T1000 (cell line): ENCODE measurements at regions not wholly inside any gene's neighbourhood (a gene's known extent, or its start where the extent isn't known, plus 50 kb on each side); places are given as distances from the start of the nearest gene placed in this dataset.

Experiments used
- DNase-seq: peaks from one replicate; lab custom pipeline; 2025; ENCODE audit warnings: mixed read lengths; lab: John Stamatoyannopoulos, UW

DNA sequence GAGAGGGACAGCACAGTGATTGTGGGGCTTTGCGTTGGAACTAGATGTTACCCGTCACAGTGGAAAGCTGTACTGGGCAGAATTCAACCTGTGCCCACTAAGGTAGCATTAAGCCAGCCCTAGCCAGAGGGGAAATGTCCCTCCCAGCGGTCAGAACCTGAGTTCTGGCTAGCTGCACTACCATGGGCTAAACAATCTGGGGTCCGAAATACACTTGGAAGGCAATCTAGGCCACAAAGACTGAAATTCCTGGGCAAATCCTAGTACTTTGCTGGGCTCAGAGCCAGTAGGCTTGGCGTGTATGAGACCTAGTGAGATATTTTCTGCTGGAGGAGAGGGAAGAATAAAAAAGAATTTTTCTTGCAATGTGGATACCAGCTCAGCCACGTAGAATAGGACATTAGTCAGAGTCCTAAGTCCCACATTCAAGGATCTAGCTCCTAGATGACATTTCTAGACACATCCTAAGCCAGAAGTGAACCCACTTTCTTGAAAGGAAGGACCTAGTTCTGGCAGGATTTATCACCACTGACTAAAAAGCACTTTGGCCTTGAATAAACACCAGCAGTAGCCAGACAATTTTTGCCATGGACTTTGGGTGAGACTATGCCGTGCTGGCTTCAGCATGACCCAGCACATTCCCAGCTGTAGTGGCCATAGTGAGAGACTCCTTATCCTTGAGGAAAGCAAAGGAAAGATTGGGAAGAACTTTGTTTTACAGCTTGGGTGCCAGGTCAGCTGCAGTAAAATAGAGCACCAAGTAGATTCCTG lies 618.0 kb downstream of the BRINP1 start:
- no peak for DNase-seq

DNA sequence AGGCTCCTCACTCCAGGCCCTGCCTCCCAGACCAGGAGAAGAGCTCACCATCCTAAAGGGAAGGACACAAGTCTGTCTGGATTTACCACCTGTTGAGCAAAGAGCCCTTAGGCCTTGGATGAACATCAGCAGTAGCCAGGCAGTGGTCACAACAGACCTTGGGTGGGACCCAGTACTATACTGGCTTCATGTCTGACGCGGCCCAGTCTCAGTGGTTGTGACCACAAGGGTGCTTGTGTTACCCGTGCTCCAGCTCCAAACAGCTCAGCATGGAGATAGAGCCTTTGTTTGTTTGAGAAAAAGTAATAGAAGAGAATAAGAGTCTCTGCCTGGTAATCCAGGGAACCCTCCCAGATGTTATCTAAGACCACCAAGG lies 617.4 kb downstream of the BRINP1 start:
- no peak for DNase-seq

DNA sequence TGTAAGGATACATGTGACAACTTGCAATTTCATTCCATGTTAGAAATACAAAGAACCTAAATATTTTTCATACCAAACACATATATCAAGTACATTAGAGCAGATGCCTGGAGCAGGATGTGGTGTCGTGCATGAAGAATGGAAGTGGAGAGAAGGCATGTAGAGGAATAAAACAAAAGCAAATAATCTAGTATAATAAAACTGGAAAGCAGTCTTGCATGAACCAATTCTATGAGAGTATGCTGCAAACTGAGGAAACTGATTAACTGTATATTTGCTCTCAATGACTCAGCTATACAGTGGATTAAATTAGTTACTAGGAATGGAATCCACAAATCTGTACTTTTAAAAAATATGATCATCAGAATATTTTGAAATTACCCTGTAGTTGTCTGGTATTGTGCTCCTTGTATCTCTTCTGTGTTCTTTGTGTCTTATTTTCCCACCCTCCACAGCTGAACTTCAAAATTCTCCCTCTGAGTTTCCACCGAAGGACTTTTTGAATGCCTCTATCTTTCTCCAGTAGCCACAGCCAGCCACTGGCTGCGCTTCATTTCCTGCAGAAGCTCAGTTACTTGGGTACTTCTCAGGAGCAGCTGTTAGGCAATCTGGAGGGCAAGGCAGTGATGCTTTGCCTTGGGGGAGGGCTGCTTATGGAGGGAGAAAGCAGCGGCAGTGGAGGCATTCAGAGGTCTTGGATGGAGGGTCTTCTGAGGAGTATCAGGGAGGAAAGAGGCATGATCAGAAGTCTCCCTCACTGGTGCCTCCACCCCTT lies 608.0 kb downstream of the BRINP1 start:
- DNase-seq = no peak

DNA sequence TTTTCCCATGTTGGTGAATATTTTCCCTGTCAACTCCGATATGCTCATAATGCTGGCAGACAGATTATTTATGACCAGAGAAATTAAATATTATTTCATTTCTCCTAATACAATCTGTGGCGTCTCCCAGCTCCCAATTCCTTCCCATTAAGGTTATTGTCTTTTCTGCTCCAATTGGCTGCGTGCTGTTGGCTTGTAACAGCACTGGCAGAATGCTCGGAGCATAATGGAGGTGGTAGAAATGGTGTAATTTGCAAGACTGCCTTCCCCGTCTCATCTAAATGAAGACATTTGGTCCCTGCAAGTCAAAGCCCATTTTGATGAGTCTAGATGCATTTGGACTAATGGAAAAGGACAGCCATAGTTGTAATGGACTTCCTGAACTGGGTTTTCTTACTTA lies 601.7 kb downstream of the BRINP1 start:
- DNase-seq = no peak

DNA sequence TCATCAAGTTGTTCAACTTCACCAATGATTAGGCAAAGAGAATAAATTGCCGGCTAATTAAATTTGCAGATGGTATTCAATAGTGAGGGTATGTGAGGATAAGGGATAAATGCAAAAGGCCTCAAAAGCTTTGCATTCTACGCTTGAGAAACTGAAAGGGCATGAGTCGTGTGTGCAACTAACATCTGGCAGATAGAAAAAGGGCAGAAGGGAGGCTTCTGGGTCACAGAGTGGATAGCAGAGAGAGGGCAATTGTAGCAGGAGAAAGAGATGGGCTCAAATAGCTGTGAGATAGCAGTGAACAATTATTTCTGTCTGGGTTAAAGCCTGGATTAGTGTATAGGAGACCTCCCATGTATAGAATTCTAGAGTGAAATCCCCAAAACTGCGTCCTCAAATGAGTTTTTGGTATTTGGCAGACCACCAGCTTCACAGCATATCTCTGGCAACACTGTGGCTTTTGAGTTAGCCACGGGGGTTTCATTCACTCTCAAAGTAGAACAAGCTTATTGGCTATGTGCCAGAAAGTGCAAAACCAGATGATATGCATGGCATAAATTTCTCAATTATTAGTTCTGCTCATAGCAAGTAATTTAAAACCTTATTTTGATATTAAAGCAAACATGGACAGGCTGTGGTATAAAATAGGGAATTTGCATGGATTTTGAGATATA lies 586.3 kb downstream of the BRINP1 start:
- DNase-seq = no peak

DNA sequence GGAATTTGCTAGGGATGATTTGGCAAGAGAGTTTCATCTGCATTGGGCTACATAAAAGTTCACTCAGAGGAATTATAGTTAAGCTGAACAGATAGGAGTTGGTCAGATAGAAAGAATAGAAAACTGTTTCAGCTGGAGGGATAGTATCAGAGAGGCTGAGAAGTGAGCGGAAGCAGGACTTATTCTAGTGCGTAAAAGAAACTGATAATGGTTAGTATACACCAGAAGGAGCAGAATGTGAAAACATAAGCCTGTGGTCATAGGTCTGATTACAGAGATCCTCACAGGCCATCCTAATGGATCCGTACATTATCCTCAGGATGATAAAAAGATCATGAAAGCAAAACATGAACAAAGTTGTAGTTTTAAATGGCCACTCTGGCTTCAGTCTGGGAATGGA lies 585.2 kb downstream of the BRINP1 start:
- no peak for DNase-seq

DNA sequence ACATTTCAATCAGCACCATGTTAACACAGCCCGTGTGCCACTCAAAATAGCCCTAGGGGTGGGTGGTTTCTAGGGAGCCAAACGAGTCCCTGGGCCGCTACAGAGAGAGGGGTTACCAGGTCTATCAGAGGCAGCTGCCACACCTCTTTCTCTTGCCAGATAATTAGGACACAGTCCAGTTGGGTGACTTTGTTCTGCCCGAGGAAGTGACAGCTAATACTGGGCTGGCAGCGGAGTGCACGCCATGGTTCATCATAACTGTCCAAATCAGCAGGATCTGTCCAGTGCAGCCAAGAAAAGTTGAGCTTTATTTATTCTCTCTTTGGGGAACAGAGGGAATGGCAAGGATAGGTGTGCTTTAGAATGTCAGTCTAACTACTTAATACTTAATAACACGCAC lies 583.8 kb downstream of the BRINP1 start:
- no peak for DNase-seq

DNA sequence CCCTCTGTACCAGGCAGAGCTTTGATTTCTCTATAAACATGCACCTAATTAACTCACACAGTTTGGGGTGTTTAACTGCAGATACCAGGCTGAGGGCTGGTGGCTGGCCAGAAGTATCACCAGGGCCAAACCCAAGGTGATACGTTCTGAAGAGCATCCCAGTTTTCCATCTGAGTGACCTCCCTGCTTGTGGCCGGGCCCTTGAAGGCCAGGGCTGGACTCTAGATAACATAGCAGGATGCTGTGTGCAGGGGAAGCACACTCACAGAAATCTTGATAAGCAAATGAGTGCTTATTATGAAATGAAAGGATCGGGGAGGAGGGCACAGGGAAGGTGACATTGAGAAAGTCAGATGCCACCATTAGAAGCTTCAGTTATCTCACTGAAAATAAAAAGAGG lies 582.4 kb downstream of the BRINP1 start:
- no peak for DNase-seq

DNA sequence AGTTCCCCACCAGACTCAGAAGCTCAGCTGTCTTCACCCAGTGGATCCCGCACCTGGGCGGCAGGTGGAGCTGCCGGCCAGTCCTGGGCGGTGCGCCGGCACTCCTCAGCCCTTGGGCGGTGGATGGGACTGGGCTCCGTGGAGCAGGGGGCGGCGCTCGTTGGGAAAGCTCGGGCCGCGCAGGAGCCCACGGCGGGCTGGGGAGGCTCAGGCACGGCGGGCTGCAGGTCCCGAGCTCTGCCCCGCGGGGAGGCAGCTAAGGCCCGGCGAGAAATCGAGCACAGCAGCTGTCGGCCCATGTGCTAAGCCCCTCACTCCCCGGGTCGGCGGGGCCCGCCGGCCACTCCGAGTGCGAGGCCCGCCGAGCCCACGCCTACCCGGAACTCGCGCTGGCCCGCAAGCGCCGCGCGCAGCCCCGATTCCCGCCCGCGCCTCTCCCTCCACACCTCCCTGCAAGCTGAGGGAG lies 560.0 kb downstream of the BRINP1 start:
- DNase-seq = no peak

DNA sequence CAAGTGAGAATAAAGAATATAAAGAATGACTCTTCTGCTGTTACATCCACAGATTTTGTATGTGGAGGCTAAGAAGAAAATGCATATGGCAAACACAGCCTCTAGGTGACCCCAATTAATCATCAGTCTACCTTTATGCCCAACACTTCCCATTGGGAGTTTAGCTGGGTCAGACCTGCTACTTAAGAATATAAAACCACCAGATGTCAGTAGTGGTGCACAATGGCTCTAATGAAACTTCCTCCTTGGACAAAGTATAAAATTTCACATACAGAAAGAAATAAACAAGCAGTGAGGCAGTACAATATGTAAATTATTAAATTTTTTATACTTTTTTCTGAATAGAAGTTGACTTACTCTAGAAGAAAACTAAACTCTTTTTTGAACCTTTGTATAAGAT lies 539.9 kb downstream of the BRINP1 start:
- DNase-seq = no peak

DNA sequence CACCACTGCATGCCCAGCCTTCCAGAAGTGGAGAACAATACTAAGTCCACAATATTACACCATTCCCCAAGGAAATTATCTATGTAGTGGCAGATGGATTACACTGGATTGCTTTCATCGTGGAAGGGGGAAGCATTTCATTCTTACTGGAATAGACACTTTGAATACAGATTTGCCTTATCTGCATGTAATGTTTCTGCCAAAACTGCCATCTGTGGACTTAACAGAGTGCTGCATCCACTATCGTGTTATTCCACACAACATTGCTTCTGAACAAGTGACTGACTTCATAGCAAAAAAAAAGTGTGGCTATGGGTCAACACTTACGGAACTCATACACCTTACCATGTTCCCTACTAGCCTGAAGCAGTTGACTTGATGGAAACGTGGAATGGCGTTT lies 536.9 kb downstream of the BRINP1 start:
- DNase-seq = no peak

DNA sequence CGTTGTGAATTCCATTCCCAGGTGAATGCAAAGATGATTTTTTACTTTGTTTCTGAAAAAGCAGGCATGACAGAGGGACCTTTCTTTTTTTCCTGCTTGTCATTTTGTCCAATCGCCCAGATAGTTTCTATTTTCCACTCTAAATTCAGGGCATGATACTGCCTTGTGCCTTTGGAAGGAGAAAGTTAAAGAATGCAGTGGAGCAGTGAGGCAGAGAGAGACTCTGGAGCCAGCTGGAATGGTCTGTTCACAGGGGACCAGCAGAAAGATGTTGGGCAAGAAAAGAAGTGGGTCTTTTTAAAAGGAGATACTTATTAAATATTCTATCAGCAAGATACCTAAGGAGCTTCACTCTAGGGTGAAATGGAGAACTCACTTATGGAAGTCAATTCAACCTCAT lies 532.3 kb downstream of the BRINP1 start:
- DNase-seq = no peak

DNA sequence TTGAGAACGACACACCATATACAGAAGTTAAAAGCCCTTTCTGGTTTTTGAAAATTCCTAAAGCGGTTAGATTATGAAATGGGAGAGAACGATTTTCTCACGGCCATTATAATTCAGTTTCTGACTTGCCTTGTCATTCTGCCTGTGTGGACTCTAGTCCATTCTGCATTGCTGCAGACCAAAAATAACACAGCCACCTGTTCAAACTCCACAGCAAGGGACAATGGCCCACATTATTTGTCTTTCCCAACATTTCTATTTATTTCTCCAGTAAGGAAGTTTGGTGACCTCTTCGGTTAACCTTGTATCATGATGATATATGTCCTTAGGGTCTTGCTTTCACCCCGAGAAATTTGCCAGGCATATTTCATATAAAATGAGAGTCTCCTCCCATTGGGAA lies 497.7 kb downstream of the BRINP1 start:
- DNase-seq = no peak

DNA sequence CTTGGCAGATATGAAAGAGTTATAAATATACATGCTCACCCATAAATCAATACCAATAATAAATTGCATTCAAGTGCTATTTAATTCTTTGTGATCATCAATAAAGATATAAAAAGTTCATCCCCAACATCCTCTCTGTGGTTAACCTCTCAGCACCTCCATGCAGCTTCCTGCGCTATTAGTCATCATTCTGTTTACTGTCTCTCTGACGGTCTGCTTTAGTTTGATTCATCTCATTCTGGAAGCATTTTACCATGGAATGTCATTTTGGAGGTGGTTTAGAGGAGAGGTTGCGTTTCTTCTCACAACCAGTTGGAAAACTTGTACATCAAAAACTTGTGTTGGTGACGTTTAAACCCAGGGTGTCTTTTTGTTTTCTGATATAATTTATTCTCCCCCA lies 486.6 kb downstream of the BRINP1 start:
- DNase-seq = peak; percentile 4

DNA sequence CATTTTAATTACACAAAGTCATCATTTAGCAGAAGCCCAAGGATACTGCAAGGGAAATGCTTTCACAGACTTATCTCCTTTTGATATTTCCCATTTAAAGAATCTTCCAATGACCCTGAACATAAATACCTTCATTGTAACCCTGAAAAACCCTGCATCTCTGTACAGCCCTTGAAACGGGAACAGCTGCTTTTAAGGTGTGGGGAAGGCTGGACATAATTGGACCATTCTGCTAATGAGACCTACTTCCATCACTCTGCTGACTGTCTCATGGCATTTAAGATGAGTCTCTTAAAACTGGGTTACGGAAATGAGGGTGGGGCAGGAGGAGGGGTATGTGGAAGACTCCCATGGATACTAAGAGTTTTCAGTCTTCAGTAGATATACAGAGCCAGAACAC lies 485.8 kb downstream of the BRINP1 start:
- DNase-seq = no peak

DNA sequence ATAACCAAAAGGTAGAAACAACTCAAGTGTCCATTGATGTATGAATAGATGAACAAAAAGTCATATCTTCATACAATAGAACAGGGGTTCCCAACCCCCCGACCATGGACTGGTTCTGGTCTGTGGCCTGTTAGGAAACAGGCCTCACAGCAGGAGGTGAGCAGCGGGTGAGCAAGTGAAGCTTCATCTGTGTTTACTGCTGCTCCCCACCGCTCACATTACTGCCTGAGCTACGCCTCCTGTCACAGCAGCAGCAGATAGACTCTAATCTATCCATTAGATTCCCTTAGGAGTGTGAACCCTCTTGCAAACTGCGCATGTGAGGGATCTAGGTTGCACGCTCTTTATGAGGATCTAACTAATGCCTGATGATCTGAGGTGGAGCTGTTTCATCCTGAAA lies 478.0 kb downstream of the BRINP1 start:
- DNase-seq = no peak

DNA sequence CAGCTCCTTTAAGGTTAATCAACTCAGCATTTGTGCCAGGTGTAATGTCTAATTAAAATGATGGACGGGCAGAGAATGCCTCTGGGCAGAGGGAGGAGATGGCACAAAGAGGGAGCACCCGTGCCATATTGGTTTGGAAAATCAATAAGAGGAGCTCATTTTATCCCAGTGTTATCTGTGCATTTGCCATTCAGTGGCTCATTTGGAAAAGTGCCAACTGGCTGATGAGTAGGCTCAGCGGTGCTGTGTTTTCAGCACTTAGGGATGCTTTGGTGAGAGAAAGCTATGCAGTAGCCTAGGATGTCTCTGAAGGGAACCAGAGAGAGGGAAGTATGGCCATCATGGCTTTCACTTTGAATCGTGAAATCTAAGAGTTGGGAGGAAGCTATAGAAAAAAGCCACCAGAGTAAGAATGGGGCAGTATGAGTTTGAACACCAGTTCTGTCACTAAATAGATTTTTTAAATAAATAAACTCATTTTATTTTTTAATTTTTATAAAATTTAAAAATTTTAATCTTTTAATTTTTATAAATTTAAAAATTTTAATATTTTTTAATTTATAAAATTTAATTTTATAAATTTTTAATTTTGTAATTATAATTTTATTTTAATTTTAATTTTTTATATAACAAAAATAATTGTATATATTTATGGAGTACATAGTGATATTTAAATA lies 472.8 kb downstream of the BRINP1 start:
- DNase-seq = no peak

DNA sequence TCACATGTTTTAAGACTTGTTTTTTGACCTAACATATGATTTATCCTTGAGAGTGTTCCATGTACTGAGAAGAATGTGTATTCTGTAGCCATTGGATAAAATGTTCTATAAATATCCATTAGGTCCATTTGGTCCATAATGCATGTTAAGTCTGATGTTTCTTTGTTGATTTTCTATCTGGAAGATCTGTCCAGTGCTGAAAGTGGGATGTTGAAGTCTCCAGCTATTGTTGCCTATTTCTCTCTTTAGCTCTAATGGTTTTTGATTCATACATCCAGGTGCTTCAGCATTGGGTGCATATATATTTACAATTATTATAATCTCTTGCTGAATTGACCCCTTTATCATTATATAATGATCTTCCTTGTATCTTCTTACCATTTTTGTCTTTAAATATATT lies 451.1 kb downstream of the BRINP1 start:
- DNase-seq = no peak

DNA sequence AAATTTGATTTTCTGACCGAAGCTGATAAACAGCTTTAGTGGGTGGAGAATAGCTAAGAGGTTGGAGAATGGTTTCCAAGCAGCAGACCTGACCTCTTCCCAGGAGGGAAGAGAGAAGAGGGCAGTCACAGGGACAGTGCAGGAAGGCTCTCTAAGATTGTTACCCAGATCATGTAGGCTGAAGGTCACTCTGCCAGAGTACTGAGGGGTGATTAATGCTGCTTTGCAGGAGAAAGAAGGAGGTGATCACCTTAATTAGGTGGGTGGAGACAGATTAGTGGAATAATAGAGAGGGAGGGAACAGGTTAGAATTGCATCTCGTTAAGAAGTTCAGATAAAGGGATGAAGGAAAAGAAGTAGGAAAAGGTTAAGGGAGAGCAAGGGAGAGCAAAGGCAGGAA lies 440.5 kb downstream of the BRINP1 start:
- DNase-seq = no peak

DNA sequence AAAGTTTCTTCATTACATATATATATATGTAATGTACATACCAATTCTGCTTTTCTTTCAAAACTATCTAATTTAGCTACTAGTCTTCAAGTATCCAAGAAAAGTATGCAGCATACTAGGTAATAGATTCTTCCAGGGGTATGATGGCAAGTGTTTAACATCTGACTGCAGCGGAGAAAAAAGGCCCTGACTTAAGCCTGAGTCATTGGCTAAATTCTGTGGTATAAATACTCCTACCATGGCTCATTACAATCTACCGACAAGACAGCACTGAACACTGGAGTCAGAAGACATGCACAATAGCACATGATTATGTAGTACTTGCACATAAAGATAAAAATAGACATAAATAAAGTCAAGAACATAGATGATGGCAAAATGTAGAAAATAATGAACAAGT lies 439.9 kb downstream of the BRINP1 start:
- DNase-seq = no peak

DNA sequence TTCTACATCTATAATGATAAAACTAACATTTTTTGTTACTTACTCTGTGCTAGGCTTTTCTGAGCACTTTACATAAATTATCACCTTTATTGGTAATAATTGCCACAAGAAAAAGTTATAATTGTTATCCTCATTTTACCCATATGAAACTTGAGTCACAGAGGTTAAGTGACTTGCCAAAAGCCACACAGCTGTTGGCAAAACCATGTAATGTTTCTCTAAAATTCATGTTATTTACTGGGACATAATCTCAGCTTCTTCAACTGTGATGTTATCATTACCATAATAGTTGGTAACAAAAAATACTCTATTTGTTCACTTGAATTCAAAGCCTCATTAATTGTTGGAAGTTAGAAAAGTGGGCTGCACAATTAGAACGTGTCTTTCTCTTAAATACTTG lies 437.3 kb downstream of the BRINP1 start:
- no peak for DNase-seq

DNA sequence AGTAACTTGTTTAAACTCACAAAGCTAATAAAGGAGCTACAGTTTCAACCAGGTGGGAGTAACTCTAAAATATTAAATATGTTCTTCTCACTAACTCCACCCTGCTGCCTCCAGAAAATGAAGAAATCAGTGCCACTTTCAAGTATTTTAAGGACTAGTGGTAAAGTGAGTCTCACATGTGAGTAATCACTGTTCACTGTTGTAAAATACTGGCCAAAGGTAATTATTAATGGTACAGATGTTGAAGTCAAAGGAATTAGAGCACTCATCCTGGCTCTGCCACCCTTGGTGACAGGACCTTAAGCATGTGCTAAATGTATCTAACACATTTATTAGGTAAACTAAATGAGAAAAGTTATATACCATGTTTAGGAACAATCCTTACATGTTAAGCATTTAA lies 430.7 kb downstream of the BRINP1 start:
- DNase-seq = no peak

DNA sequence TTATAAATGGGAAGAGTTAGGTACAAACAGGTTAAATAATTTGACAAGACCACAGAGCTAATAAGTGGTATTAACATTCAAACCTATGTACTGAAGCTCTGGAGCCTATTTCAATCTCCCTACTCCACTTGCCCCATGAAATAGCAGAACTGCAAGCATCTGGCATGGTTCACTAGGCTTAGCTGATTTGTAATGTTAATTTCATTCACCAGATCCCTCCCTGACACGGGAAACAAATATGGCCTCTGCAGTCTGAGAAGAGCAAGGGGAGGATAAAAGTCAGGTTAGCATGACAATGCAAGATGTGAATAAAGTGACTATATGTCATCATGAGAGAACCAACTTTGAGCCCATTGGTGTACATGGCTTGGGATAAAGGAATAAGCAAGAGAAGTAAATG lies 428.8 kb downstream of the BRINP1 start:
- no peak for DNase-seq
